Neural cell (in vitro differentiated cells): ENCODE measurements at regions not wholly inside any gene's neighbourhood (a gene's known extent, or its start where the extent isn't known, plus 50 kb on each side); places are given as distances from the start of the nearest gene placed in this dataset.

Experiments used
- H2AFZ ChIP-seq: fragments of 200-600, 300-800 bp; sonication (generic), shearing (Covaris generic); 2 replicates; pipeline ENCODE4 v1.6.0; 2014; ENCODE audit warnings: low read depth, mild to moderate bottlenecking, antibody characterized with exemption, low read length, moderate library complexity
- H3F3A ChIP-seq: fragments of 200-600 bp; shearing (Covaris generic); 2 replicates; pipeline ENCODE4 v1.6.1; 2016; ENCODE audit warnings: mild to moderate bottlenecking, moderate library complexity, mixed read lengths, antibody characterized with exemption, low read length; ENCODE audit not compliant: insufficient read depth, poor library complexity, severe bottlenecking
- H3K27ac ChIP-seq: fragments of 200-600, 300-800 bp; sonication (generic), shearing (Covaris generic); 2 replicates; pipeline ENCODE4 v1.5.1; 2014; ENCODE audit warnings: mild to moderate bottlenecking, low read length, moderate library complexity
- H3K27me3 ChIP-seq: fragments of 300-800, 200-600 bp; sonication (generic), shearing (Covaris generic); 2 replicates; pipeline ENCODE4 v1.6.0; 2014; ENCODE audit warnings: mild to moderate bottlenecking, low read depth, low read length, moderate library complexity; ENCODE audit not compliant: insufficient read depth
- H3K36me3 ChIP-seq: fragments of 300-800, 200-600 bp; sonication (generic), shearing (Covaris generic); 2 replicates; pipeline ENCODE4 v1.5.1; 2014; ENCODE audit warnings: mild to moderate bottlenecking, antibody characterized with exemption, low read length, moderate library complexity; ENCODE audit not compliant: insufficient read depth
- H3K4me2 ChIP-seq: fragments of 300-800, 200-600 bp; sonication (generic), shearing (Covaris generic); 2 replicates; pipeline ENCODE4 v1.6.0; 2014; ENCODE audit warnings: mild to moderate bottlenecking, low read length
- H3K4me3 ChIP-seq: fragments of 300-800, 200-600 bp; sonication (generic), shearing (Covaris generic); 2 replicates; pipeline ENCODE4 v1.5.1; 2014; ENCODE audit warnings: mild to moderate bottlenecking, low read length, moderate library complexity
- H3K79me2 ChIP-seq: fragments of 200-600 bp; shearing (Covaris generic); replicated peaks from 2 replicates; pipeline ENCODE4 v1.6.0; 2014; ENCODE audit warnings: mild to moderate bottlenecking, low read length, moderate library complexity; ENCODE audit not compliant: insufficient read depth
- H3K9ac ChIP-seq: fragments of 300-800, 200-600 bp; sonication (generic), shearing (Covaris generic); 2 replicates; pipeline ENCODE4 v1.6.1; 2016; ENCODE audit warnings: mild to moderate bottlenecking, low read length, mixed read lengths
- H3K9me2 ChIP-seq: fragments of 200-600 bp; shearing (Covaris generic); 2 replicates; pipeline ENCODE4 v1.6.1; 2016; ENCODE audit warnings: mild to moderate bottlenecking, low read length, mixed read lengths; ENCODE audit not compliant: insufficient read depth
- H3K9me3 ChIP-seq: fragments of 200-600, 300-800 bp; sonication (generic), shearing (Covaris generic); 2 replicates; pipeline ENCODE4 v1.6.1; 2016; ENCODE audit warnings: mild to moderate bottlenecking, mixed run types, low read length, moderate library complexity, mixed read lengths
- H4K20me1 ChIP-seq: fragments of 200-600 bp; shearing (Covaris generic); 2 replicates; pipeline ENCODE4 v1.6.1; 2016; ENCODE audit warnings: mild to moderate bottlenecking, mixed run types; ENCODE audit not compliant: insufficient read depth
- CTCF ChIP-seq: fragments of 450-650 bp; IDR thresholded peaks from 2 replicates; pipeline ENCODE4 v1.5.1; 2014; ENCODE audit warnings: antibody characterized with exemption, mild to moderate bottlenecking, moderate library complexity; ENCODE audit not compliant: poor library complexity, severe bottlenecking
- EP300 ChIP-seq: fragments of 450-650 bp; conservative IDR thresholded peaks from 2 replicates; pipeline ENCODE4 v1.6.1; 2014; ENCODE audit warnings: antibody characterized with exemption, mild to moderate bottlenecking, moderate library complexity; ENCODE audit not compliant: poor library complexity, severe bottlenecking
- EZH2 ChIP-seq: fragments of 200-600, 300-800 bp; shearing (Covaris generic), sonication (generic); IDR thresholded peaks from 2 replicates; pipeline ENCODE4 v1.6.1; 2014; ENCODE audit warnings: antibody characterized with exemption, low read length, borderline replicate concordance, mild to moderate bottlenecking; ENCODE audit not compliant: insufficient read depth, poor library complexity, severe bottlenecking
- MXI1 ChIP-seq: fragments of 450-650 bp; conservative IDR thresholded peaks from 2 replicates; pipeline ENCODE4 v1.6.1; 2014; ENCODE audit warnings: antibody characterized with exemption, mild to moderate bottlenecking; ENCODE audit not compliant: poor library complexity, severe bottlenecking
- POLR2AphosphoS5 ChIP-seq: IDR thresholded peaks from 2 replicates; pipeline ENCODE4 v1.6.1; 2012
- RAD21 ChIP-seq: fragments of 450-650 bp; conservative IDR thresholded peaks from 2 replicates; pipeline ENCODE4 v1.6.1; 2014; ENCODE audit warnings: antibody characterized with exemption, mild to moderate bottlenecking, moderate library complexity
- REST ChIP-seq: IDR thresholded peaks from 2 replicates; pipeline ENCODE4 v1.6.1; 2012; ENCODE audit warnings: borderline replicate concordance
- SMC3 ChIP-seq: fragments of 450-650 bp; conservative IDR thresholded peaks from 2 replicates; pipeline ENCODE4 v1.6.1; 2014; ENCODE audit warnings: antibody characterized with exemption, mild to moderate bottlenecking, moderate library complexity; ENCODE audit not compliant: poor library complexity
- TAF1 ChIP-seq: IDR thresholded peaks from 2 replicates; pipeline ENCODE4 v1.6.1; 2012; ENCODE audit warnings: low read depth

DNA sequence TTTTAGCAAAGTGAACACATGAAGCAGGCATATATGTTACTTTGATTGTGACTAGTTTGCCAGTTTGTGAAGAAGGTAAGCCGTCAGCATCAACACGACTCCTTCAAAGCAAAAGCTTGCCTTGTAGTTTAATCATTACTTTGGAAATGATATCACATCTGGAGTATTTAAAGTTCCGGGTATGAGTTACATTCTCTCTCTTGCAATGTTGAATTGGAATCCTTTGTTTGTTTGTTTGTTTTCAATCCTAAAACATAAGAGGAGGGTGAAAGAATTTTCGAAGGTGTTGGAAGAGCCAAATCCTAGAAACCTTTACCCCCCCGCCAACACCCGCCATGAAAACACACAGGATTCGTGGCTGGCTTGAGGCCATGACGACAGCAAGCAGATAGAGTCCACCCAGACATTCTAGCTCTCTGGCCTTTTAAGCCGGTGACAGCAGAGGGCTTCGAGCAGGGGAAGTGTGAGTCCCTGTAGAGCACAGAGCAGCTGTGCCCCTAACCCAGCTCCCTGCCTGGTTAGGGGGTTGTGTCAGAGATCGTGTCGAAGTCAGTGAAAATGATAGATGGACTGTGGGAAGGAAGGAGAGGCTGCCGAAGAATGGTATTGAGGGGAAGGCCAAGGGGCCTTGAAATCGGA is 103.8 kb upstream of the SMIM21 start:
- Histone ChIP-seq H3K9me2 (no peaks in the 10 kb centered on the region), H3K4me2 (no peak overlapping the region), H3F3A (no peaks in the 10 kb centered on the region), H4K20me1 (no peaks in the 10 kb centered on the region), H3K27me3 (no peaks in the 10 kb centered on the region), H3K79me2 (no peaks in the 10 kb centered on the region), H2AFZ (no peak overlapping the region), H3K9ac (no peak overlapping the region), H3K9me3 (no peaks in the 10 kb centered on the region), H3K4me3 (no peak overlapping the region), H3K36me3 (no peaks in the 10 kb centered on the region), H3K27ac (no peak overlapping the region)
- TF ChIP-seq POLR2AphosphoS5 (no peak), MXI1 (no peak), TAF1 (no peak), SMC3 (no peak), CTCF (no peak), REST (no peak), EP300 (no peak), RAD21 (no peak), EZH2 (no peak)

DNA sequence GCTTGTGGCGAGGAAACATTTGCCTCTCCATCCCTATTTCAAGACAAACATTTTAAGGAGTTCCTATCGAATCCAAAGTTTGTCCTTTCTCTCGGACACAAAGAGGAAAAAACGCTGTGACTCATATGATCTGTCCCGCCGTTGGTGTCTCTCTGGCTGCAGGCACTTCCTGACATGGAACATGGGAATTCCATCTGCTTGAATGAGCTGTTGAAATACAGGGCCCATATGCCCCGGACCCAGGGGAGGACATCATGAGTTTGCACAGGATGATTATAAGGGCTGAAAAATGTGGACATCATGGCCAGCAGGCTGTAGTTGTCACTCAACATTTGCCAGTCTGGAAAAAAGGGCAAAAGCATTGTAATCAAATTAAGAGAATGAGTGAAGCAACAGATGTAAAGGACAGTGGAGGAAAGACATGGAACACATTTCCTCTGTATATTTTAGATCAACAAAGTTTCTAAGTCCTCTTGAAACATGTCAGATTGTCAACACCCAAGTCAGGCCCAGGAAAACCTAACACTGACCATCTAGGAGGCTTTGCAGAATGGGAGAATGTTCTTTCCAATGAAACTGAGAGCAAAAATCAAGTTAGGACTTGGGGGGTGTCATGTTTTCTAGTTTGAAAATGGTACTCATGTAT is 103.2 kb upstream of the SMIM21 start:
- Histone ChIP-seq H3K4me3 (no peak overlapping the region), H3K4me2 (no peak overlapping the region), H3K9me3 (no peaks in the 10 kb centered on the region), H3K36me3 (no peaks in the 10 kb centered on the region), H3K9ac (no peak overlapping the region), H3K27ac (no peak overlapping the region), H4K20me1 (no peaks in the 10 kb centered on the region), H2AFZ (no peak overlapping the region), H3F3A (no peaks in the 10 kb centered on the region), H3K9me2 (no peaks in the 10 kb centered on the region), H3K79me2 (no peaks in the 10 kb centered on the region), H3K27me3 (no peaks in the 10 kb centered on the region)
- no peak for TF ChIP-seq TAF1
- no peak for TF ChIP-seq MXI1
